ENCODE measurements at regions not wholly inside any gene's neighbourhood (a gene's known extent, or its start where the extent isn't known, plus 50 kb on each side); places are given as distances from the start of the nearest gene placed in this dataset.
"Not testable (repeated sequence)": the region's sequence is repeated elsewhere in the genome, so short reads cannot be mapped to it uniquely, and the experiment has no call there.

GRCh38 chr20:29878281-29878741 lies 1379.2 kb upstream of the DEFB115 start:
- TF ChIP-seq, protein P1, sequence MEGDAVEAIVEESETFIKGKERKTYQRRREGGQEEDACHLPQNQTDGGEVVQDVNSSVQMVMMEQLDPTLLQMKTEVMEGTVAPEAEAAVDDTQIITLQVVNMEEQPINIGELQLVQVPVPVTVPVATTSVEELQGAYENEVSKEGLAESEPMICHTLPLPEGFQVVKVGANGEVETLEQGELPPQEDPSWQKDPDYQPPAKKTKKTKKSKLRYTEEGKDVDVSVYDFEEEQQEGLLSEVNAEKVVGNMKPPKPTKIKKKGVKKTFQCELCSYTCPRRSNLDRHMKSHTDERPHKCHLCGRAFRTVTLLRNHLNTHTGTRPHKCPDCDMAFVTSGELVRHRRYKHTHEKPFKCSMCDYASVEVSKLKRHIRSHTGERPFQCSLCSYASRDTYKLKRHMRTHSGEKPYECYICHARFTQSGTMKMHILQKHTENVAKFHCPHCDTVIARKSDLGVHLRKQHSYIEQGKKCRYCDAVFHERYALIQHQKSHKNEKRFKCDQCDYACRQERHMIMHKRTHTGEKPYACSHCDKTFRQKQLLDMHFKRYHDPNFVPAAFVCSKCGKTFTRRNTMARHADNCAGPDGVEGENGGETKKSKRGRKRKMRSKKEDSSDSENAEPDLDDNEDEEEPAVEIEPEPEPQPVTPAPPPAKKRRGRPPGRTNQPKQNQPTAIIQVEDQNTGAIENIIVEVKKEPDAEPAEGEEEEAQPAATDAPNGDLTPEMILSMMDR (IDR thresholded peaks at IDR 0.05; ENCODE audit: low read length, missing control alignments), result no peak
- DNase-seq (ENCODE audit: low read depth), result peak; percentile 12
- H3K4me3 ChIP-seq (replicated peaks; ENCODE audit: low read depth, low read length), result no peak overlapping the region

DNA sequence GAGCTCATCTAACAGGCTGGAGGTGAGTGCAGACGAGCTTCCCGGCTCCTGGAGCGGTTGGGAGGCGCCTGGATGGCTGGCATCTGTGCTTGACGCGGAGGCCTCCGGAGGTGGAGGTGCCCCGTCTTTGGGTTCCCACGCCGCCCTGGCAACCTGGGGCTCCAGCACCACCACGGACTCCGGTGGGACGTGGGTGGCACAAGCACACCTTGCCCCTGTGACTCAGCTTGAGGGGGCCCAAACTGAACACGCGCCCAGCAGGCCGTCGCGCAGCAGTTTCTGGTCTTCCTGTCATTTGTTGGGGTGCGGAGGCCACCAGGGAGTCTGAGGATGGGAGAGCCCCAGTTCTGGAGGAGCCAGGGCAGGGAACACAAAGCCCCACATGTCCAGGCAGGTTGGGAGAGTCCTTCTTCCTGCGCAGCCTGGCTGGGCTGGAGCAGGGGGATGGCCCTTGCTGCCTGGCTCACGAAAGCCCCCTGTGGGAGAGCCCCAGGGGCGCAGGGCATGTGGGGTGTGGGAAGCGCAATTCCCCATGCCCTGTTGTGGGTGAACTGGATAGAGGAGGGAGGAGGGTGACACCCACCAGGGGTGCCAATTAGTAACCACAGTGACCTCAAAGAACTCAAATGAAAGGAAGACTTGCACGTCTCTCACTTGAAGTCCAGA lies 1378.6 kb upstream of the DEFB115 start:
- TF ChIP-seq, protein P1 (IDR thresholded peaks at IDR 0.05; ENCODE audit: low read length, missing control alignments), result no peak
- no peak for DNase-seq (ENCODE audit: low read depth)
- H3K4me3 ChIP-seq (replicated peaks; ENCODE audit: low read depth, low read length), result no peak overlapping the region

DNA sequence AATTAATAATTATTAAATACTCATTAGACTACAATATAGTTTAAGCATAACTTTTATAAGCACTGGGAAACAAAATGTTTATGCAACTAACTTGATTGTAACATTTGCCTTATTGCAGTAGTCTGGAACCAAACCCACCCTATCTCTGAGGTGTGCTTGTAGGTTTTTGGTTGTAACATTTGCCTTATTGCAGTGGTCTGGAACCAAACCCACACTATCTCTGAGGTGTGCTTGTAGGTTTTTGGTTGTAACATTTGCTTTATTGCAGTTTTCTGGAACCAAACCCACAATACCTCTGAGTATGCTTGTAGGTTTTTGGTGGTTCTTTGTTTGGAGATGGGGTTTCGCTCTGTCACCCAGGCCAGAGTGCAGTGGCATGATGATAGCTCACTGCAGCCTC lies 1376.4 kb upstream of the DEFB115 start:
- not testable (repeated sequence) for H3K4me3 ChIP-seq (replicated peaks; ENCODE audit: low read depth, low read length)
- peak; percentile 9 for DNase-seq (ENCODE audit: low read depth)

GRCh38 chr20:29883514-29884219 lies 1373.8 kb upstream of the DEFB115 start:
- H3K4me3 ChIP-seq (replicated peaks; ENCODE audit: low read depth, low read length); DNase-seq (ENCODE audit: low read depth): not testable (repeated sequence)

DNA sequence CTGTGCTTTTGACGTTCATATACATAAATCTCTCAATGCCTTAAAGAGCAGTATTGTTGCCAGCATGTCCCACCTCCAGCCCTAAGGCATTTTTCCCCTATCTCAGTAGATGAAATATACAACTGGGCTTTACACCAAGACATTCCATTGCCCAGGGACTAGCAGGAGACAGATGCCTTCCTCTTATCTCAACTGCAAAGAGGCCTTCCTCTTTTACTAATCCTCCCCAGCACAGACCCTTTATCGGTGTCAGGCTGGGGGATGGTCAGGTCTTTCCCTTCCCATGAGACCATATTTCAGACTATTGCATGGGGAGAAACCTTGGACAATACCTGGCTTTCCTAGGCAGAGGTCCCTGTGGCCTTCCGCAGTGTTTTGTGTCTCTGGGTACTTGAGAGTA lies 1373.1 kb upstream of the DEFB115 start:
- H3K4me3 ChIP-seq (replicated peaks; ENCODE audit: low read depth, low read length); DNase-seq (ENCODE audit: low read depth): not testable (repeated sequence)

- not testable (repeated sequence) for DNase-seq (ENCODE audit: low read depth); H3K4me3 ChIP-seq (replicated peaks; ENCODE audit: low read depth, low read length)
Measured at GRCh38 chr20:29885282-29886185, 1371.9 kb upstream of the DEFB115 start.

GRCh38 chr20:29891555-29891954 lies 1365.9 kb upstream of the DEFB115 start:
- not testable (repeated sequence) for DNase-seq (ENCODE audit: low read depth); H3K4me3 ChIP-seq (replicated peaks; ENCODE audit: low read depth, low read length)
